IMR-90 (cell line): ENCODE measurements at regions not wholly inside any gene's neighbourhood (a gene's known extent, or its start where the extent isn't known, plus 50 kb on each side); places are given as distances from the start of the nearest gene placed in this dataset.

ENCODE experiments used
- ATAC-seq: fragments of 200-7000 bp; cut with Tn5 transposase; 2 replicates; pipeline ENCODE4 v1.9.1; 2020; ENCODE audit warnings: low read depth, mild to moderate bottlenecking, moderate library complexity
- BruUV-seq: library from RNA; stranded (reverse); fragments of 400-500 nt; replicated peaks from 2 replicates; lab custom pipeline; 2021; lab: Mats Ljungman, UMichigan
- CTCF ChIA-PET: fragments of 300-600 bp; formaldehyde crosslinking; extraction: SDS; loops from one replicate; lab custom pipeline; 2021; ENCODE audit warnings: antibody characterized with exemption; lab: Yijun Ruan, JAX
- POLR2A ChIA-PET: fragments of 300-600 bp; sonication (Branson Sonifier 250); formaldehyde crosslinking; loops from one replicate; lab custom pipeline; 2022; ENCODE audit warnings: antibody characterized with exemption; ENCODE audit not compliant: unreplicated experiment; lab: Charles Lee
- DNase-seq: peaks from one replicate; pipeline ENCODE4 v3.0.0; 2013
- H2AFZ ChIP-seq: replicated peaks from 2 replicates; pipeline ENCODE3; 2013; ENCODE audit warnings: low read length, mild to moderate bottlenecking; ENCODE audit not compliant: poor library complexity
- H2AK5ac ChIP-seq: 2 replicates; pipeline ENCODE4 v1.6.1; 2013; ENCODE audit warnings: low read depth, low read length, inconsistent platforms
- H2AK9ac ChIP-seq: replicated peaks from 2 replicates; pipeline ENCODE3; 2013; ENCODE audit warnings: mild to moderate bottlenecking, low read depth, low read length, moderate library complexity; ENCODE audit not compliant: poor library complexity
- H2BK120ac ChIP-seq: 2 replicates; pipeline ENCODE4 v1.6.1; 2013; ENCODE audit warnings: low read depth, low read length, inconsistent platforms
- H2BK15ac ChIP-seq: 3 replicates; pipeline ENCODE4 v1.6.1; 2013; ENCODE audit warnings: low read depth, low read length, inconsistent platforms
- H2BK20ac ChIP-seq: 2 replicates; pipeline ENCODE4 v1.6.1; 2013; ENCODE audit warnings: low read depth, mild to moderate bottlenecking, inconsistent platforms, low read length, moderate library complexity
- H2BK5ac ChIP-seq: 2 replicates; pipeline ENCODE4 v1.6.1; 2013; ENCODE audit warnings: mild to moderate bottlenecking, low read depth, low read length, inconsistent platforms; ENCODE audit not compliant: poor library complexity, severe bottlenecking
- H3K14ac ChIP-seq: replicated peaks from 2 replicates; pipeline ENCODE4 v1.6.1; 2013; ENCODE audit warnings: low read depth, low read length, inconsistent platforms
- H3K18ac ChIP-seq: 2 replicates; pipeline ENCODE4 v1.6.1; 2013; ENCODE audit warnings: low read depth, low read length, control low read depth
- H3K23ac ChIP-seq: 2 replicates; pipeline ENCODE4 v1.6.1; 2013; ENCODE audit warnings: low read depth, low read length, inconsistent platforms
- H3K27ac ChIP-seq: 2 replicates; pipeline ENCODE4 v1.5.1; 2013; ENCODE audit warnings: mild to moderate bottlenecking, control low read depth, low read length; ENCODE audit not compliant: insufficient read depth
- H3K27me3 ChIP-seq: 2 replicates; pipeline ENCODE4 v1.6.1; 2013; ENCODE audit warnings: low read length; ENCODE audit not compliant: control insufficient read depth, insufficient read depth
- H3K36me3 ChIP-seq: 2 replicates; pipeline ENCODE4 v1.6.1; 2013; ENCODE audit warnings: low read length, mixed read lengths; ENCODE audit not compliant: control insufficient read depth, insufficient read depth
- H3K4ac ChIP-seq: 2 replicates; pipeline ENCODE4 v1.6.1; 2013; ENCODE audit warnings: low read depth, low read length, inconsistent platforms
- H3K4me1 ChIP-seq: 2 replicates; pipeline ENCODE4 v1.6.1; 2013; ENCODE audit warnings: low read length, mixed read lengths; ENCODE audit not compliant: control insufficient read depth, insufficient read depth
- H3K4me2 ChIP-seq: 2 replicates; pipeline ENCODE4 v1.6.1; 2013; ENCODE audit warnings: low read depth, mild to moderate bottlenecking, control low read depth, low read length, moderate library complexity
- H3K4me3 ChIP-seq: 2 replicates; pipeline ENCODE4 v1.5.1; 2013; ENCODE audit warnings: low read depth, mild to moderate bottlenecking, control low read depth, low read length, moderate library complexity; ENCODE audit not compliant: insufficient read depth
- H3K56ac ChIP-seq: 2 replicates; pipeline ENCODE4 v1.6.1; 2013; ENCODE audit warnings: low read length, inconsistent platforms; ENCODE audit not compliant: insufficient read depth; ENCODE audit errors: extremely low read depth
- H3K79me1 ChIP-seq, 2 experiments: 2 replicates each; pipeline ENCODE4 v1.6.1; 2013; ENCODE audit warnings: low read length in 2 of 2, inconsistent platforms in 1 of 2, low read depth in 1 of 2
- H3K9ac ChIP-seq: 2 replicates; pipeline ENCODE4 v1.6.1; 2013; ENCODE audit warnings: low read depth, low read length, control low read depth
- H3K9me1 ChIP-seq: 2 replicates; pipeline ENCODE4 v1.6.1; 2013; ENCODE audit warnings: low read length, inconsistent platforms; ENCODE audit not compliant: insufficient read depth
- H3K9me3 ChIP-seq: 2 replicates; pipeline ENCODE4 v1.6.1; 2013; ENCODE audit warnings: low read length; ENCODE audit not compliant: control insufficient read depth, insufficient read depth
- H4K20me1 ChIP-seq: 2 replicates; pipeline ENCODE4 v1.6.1; 2013; ENCODE audit warnings: low read length, inconsistent platforms; ENCODE audit not compliant: insufficient read depth
- H4K5ac ChIP-seq: 2 replicates; pipeline ENCODE4 v1.6.1; 2013; ENCODE audit warnings: mild to moderate bottlenecking, low read depth, low read length, control low read depth
- H4K8ac ChIP-seq, 2 experiments: 2 replicates each; pipeline ENCODE4 v1.6.1; 2013; ENCODE audit warnings: low read depth in 2 of 2, low read length in 2 of 2, control low read depth in 1 of 2, inconsistent platforms in 1 of 2
- H4K91ac ChIP-seq: 2 replicates; pipeline ENCODE4 v1.6.1; 2013; ENCODE audit warnings: low read depth, low read length, inconsistent platforms; ENCODE audit not compliant: insufficient read depth
- CEBPB ChIP-seq: IDR thresholded peaks from 2 replicates; pipeline ENCODE4 v1.6.1; 2012; ENCODE audit warnings: low read depth, low read length, improper control_type of control experiment
- MXI1 ChIP-seq: IDR thresholded peaks from 2 replicates; pipeline ENCODE4 v1.6.1; 2012; ENCODE audit warnings: low read depth, mild to moderate bottlenecking, low read length, moderate library complexity, borderline replicate concordance
- WGBS, 2 experiments: methylation state at CpG; one replicate each; pipeline versions ENCODE4 v1.1.5 to v1.1.7; 2013; ENCODE audit warnings: missing lambda C conversion rate in 2 of 2; ENCODE audit not compliant: insufficient read length in 1 of 2; ENCODE audit errors: extremely low coverage in 2 of 2; 5-methylcytosine and 5-hydroxymethylcytosine counted together
- dilution Hi-C: fragments of 300-500 bp; cut with HindIII; formaldehyde crosslinking; loops from one replicate; pipeline ENCODE4 v1.14.3; 2018; ENCODE audit warnings: low sequenced_read_pairs; ENCODE audit not compliant: unreplicated experiment
- in situ Hi-C: fragments of 300-500 bp; cut with MboI; formaldehyde crosslinking; loops from 3 replicates; pipeline ENCODE4 v1.14.3; 2019; ENCODE audit warnings: low sequenced_read_pairs, inconsistent platforms, mixed read lengths
- intact Hi-C: fragments of 100-400 bp; cut with micrococcal nuclease; formaldehyde crosslinking; loops from 2 replicates; pipeline ENCODE4 v1.10.0; 2022

DNA sequence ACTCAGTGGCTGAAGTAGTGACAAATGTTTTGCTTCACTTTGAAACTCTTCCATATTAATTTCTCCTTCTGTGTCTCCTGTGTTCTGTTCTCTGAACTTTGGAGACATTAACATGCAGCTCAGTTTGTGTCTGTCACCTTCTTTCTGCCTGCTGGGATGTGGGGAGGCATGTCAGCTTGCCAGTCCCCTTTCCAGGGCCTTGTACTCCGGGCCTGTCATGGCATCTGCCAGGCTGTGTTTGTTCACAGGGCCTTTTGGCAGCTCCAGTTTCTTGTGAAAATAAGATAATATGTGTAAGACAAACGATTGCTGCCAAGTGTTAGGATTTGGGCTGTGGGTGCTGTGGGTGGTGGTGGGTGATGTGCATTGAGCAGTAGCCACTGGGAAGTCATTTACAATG is 76.1 kb upstream of the ELMO1 start:
- no peak overlapping the region for H2AK9ac ChIP-seq
- DNase-seq = no peak
- TF ChIP-seq MXI1 (no peak), CEBPB (no peak)
- no peaks in the 10 kb centered on the region for H3K79me1 ChIP-seq
- H3K9me3 ChIP-seq = peaks cover 7% of the 10 kb centered on the region; the same call in 1 of the 2 replicates
- no peak overlapping the region for H2AFZ ChIP-seq
- no peaks in the 10 kb centered on the region for H3K4me1 ChIP-seq
- no peak overlapping the region for H4K5ac ChIP-seq
- no peak overlapping the region for H2BK20ac ChIP-seq
- H2BK120ac ChIP-seq = no peak overlapping the region
- no peak overlapping the region for H2AK5ac ChIP-seq
- H4K91ac ChIP-seq = no peak overlapping the region
- intact Hi-C loops (no loop called here), in situ Hi-C loops (no loop called here), dilution Hi-C loops (no loop called here)
- H3K18ac ChIP-seq = no peak overlapping the region
- H3K9me1 ChIP-seq = no peaks in the 10 kb centered on the region
- H3K4me3 ChIP-seq = no peak overlapping the region
- no peak overlapping the region for H3K4me2 ChIP-seq
- no CpG with 5 or more reads among the region's 2 CpGs for WGBS, 2 experiments
- no peak overlapping the region for H3K14ac ChIP-seq
- no peak overlapping the region for H3K56ac ChIP-seq
- no peak overlapping the region for H2BK15ac ChIP-seq
- CTCF ChIA-PET = no interaction called here
- H2BK5ac ChIP-seq = no peak overlapping the region
- no peak overlapping the region for H3K9ac ChIP-seq
- no peak for ATAC-seq
- H3K27ac ChIP-seq = no peak overlapping the region
- H4K8ac ChIP-seq = no peak overlapping the region
- no peaks in the 10 kb centered on the region for H3K27me3 ChIP-seq
- no peak overlapping the region for H3K4ac ChIP-seq
- H4K20me1 ChIP-seq = no peaks in the 10 kb centered on the region
- no TSS peak for BruUV-seq
- no peaks in the 10 kb centered on the region for H3K36me3 ChIP-seq
- H3K23ac ChIP-seq = no peak overlapping the region
- POLR2A ChIA-PET = no interaction called here
